DND-41 (cell line): ENCODE measurements at regions not wholly inside any gene's neighbourhood (a gene's known extent, or its start where the extent isn't known, plus 50 kb on each side); places are given as distances from the start of the nearest gene placed in this dataset.

Experiments used
- CTCF ChIP-seq: IDR thresholded peaks from 2 replicates; pipeline ENCODE4 v1.5.1; 2012; ENCODE audit warnings: borderline replicate concordance, low read length, moderate library complexity, mild to moderate bottlenecking; ENCODE audit not compliant: poor library complexity, severe bottlenecking; ENCODE audit errors: extremely low read depth
- EZH2 ChIP-seq: IDR thresholded peaks from 3 replicates; pipeline ENCODE4 v1.6.1; 2012; ENCODE audit warnings: borderline replicate concordance, low read depth, mild to moderate bottlenecking, moderate library complexity, low read length, inconsistent platforms; ENCODE audit not compliant: severe bottlenecking

GRCh38 chr4:57291911-57292310, 181.7 kb upstream of the IGFBP7 start:
- TF ChIP-seq CTCF, result no peak
- no peak for TF ChIP-seq EZH2
